HEK293 (cell line): ENCODE measurements at regions not wholly inside any gene's neighbourhood (a gene's known extent, or its start where the extent isn't known, plus 50 kb on each side); places are given as distances from the start of the nearest gene placed in this dataset.

Experiments used
- CTCF ChIA-PET: fragments of 350-600 bp; formaldehyde crosslinking; extraction: SDS; loops from one replicate; lab custom pipeline; 2021; ENCODE audit warnings: antibody characterized with exemption; lab: Yijun Ruan, JAX
- POLR2A ChIA-PET: fragments of 300-600 bp; formaldehyde crosslinking; extraction: SDS; loops from one replicate; lab custom pipeline; 2020; ENCODE audit warnings: antibody characterized with exemption, inconsistent platforms; lab: Yijun Ruan, JAX
- H3K27ac ChIP-seq: fragments of 200-500 bp; sonication (Bioruptor generic); 2 replicates; pipeline ENCODE4 v1.5.1; 2014; ENCODE audit warnings: low read depth, low read length, control low read depth, inconsistent platforms; ENCODE audit errors: extremely low read depth
- H3K36me3 ChIP-seq, 2 experiments: fragments of 200-500 bp in 1 of 2; sonication (Bioruptor generic) in 1 of 2; 1 replicate in 1 of 2; 2 replicates in 1 of 2; pipeline ENCODE4 v1.5.1; 2014 to 2017; ENCODE audit warnings: inconsistent platforms in 2 of 2, low read length in 2 of 2; ENCODE audit not compliant: control insufficient read depth in 2 of 2, insufficient read depth in 1 of 2
- H3K4me1 ChIP-seq: fragments of 200-500 bp; sonication (Bioruptor generic); 2 replicates; pipeline ENCODE4 v1.5.1; 2014; ENCODE audit warnings: mild to moderate bottlenecking, low read length, inconsistent platforms; ENCODE audit not compliant: control insufficient read depth, insufficient read depth
- H3K4me3 ChIP-seq: 2 replicates; pipeline ENCODE4 v1.5.1; 2011; ENCODE audit warnings: low read depth, mild to moderate bottlenecking, control low read depth, low read length, moderate library complexity
- H3K9me3 ChIP-seq: fragments of 200-500 bp; sonication (Bioruptor generic); 2 replicates; pipeline ENCODE4 v1.5.1; 2014; ENCODE audit warnings: low read depth, low read length, inconsistent platforms; ENCODE audit not compliant: control insufficient read depth, insufficient read depth
- GLIS1 ChIP-seq: fragments of 450-650 bp; formaldehyde crosslinking; IDR thresholded peaks from 2 replicates; pipeline ENCODE4 v1.5.1; 2016; ENCODE audit warnings: missing biosample characterization, missing genetic modification characterization
- INSM2 ChIP-seq: fragments of 450-650 bp; formaldehyde crosslinking; IDR thresholded peaks from 2 replicates; pipeline ENCODE4 v1.5.1; 2016; ENCODE audit warnings: missing biosample characterization, missing genetic modification characterization
- KLF1 ChIP-seq: fragments of 450-650 bp; formaldehyde crosslinking; IDR thresholded peaks from 2 replicates; pipeline ENCODE4 v1.5.1; 2016; ENCODE audit warnings: missing biosample characterization, missing genetic modification characterization
- KLF16 ChIP-seq: fragments of 450-650 bp; formaldehyde crosslinking; IDR thresholded peaks from 2 replicates; pipeline ENCODE4 v1.5.1; 2017; ENCODE audit warnings: missing biosample characterization, missing genetic modification characterization
- PATZ1 ChIP-seq: fragments of 450-650 bp; formaldehyde crosslinking; IDR thresholded peaks from 2 replicates; pipeline ENCODE4 v1.5.1; 2016; ENCODE audit warnings: missing biosample characterization, missing genetic modification characterization
- REST ChIP-seq: fragments of 450-650 bp; formaldehyde crosslinking; IDR thresholded peaks from 2 replicates; pipeline ENCODE4 v1.5.1; 2016; ENCODE audit warnings: missing biosample characterization, missing genetic modification characterization
- SCRT1 ChIP-seq: fragments of 450-650 bp; formaldehyde crosslinking; IDR thresholded peaks from 2 replicates; pipeline ENCODE4 v1.5.1; 2016; ENCODE audit warnings: missing biosample characterization, missing genetic modification characterization, borderline replicate concordance
- SETDB1 ChIP-seq: IDR thresholded peaks from one replicate; pipeline ENCODE4 v1.6.1; 2017; ENCODE audit warnings: mild to moderate bottlenecking, low read length, moderate library complexity, mixed read lengths; ENCODE audit not compliant: insufficient read length
- ZBTB20 ChIP-seq: fragments of 450-650 bp; formaldehyde crosslinking; IDR thresholded peaks from 2 replicates; pipeline ENCODE4 v1.5.1; 2016; ENCODE audit warnings: missing biosample characterization, missing genetic modification characterization
- ZFHX2 ChIP-seq: fragments of 450-650 bp; formaldehyde crosslinking; conservative IDR thresholded peaks from 2 replicates; pipeline ENCODE4 v1.5.1; 2016; ENCODE audit warnings: missing biosample characterization, missing genetic modification characterization
- ZIC2 ChIP-seq: fragments of 450-650 bp; formaldehyde crosslinking; IDR thresholded peaks from 2 replicates; pipeline ENCODE4 v1.5.1; 2016; ENCODE audit warnings: missing biosample characterization, missing genetic modification characterization
- ZNF133 ChIP-seq: fragments of 450-650 bp; formaldehyde crosslinking; IDR thresholded peaks from 2 replicates; pipeline ENCODE4 v1.5.1; 2016; ENCODE audit warnings: missing biosample characterization, missing genetic modification characterization
- ZNF174 ChIP-seq: fragments of 450-650 bp; formaldehyde crosslinking; IDR thresholded peaks from 2 replicates; pipeline ENCODE4 v1.5.0; 2017; ENCODE audit warnings: missing biosample characterization, mild to moderate bottlenecking, missing genetic modification characterization
- ZNF214 ChIP-seq: fragments of 450-650 bp; formaldehyde crosslinking; IDR thresholded peaks from 2 replicates; pipeline ENCODE4 v1.5.1; 2017; ENCODE audit warnings: missing biosample characterization, mild to moderate bottlenecking, missing genetic modification characterization, borderline replicate concordance
- ZNF26 ChIP-seq: fragments of 450-650 bp; formaldehyde crosslinking; IDR thresholded peaks from 2 replicates; pipeline ENCODE4 v1.5.1; 2016; ENCODE audit warnings: missing biosample characterization, missing genetic modification characterization
- ZNF391 ChIP-seq: fragments of 450-650 bp; formaldehyde crosslinking; IDR thresholded peaks from 2 replicates; pipeline ENCODE4 v1.5.1; 2016; ENCODE audit warnings: low read depth, missing biosample characterization, missing genetic modification characterization, borderline replicate concordance
- ZNF513 ChIP-seq: fragments of 450-650 bp; IDR thresholded peaks from 2 replicates; pipeline ENCODE4 v1.5.1; 2018; ENCODE audit warnings: missing biosample characterization, missing genetic modification characterization
- ZNF548 ChIP-seq: fragments of 450-650 bp; formaldehyde crosslinking; IDR thresholded peaks from 2 replicates; pipeline ENCODE4 v1.5.1; 2016; ENCODE audit warnings: missing biosample characterization, missing genetic modification characterization
- ZNF560 ChIP-seq: fragments of 450-650 bp; formaldehyde crosslinking; IDR thresholded peaks from 2 replicates; pipeline ENCODE4 v1.5.1; 2017; ENCODE audit warnings: missing biosample characterization, missing genetic modification characterization, borderline replicate concordance
- ZNF585B ChIP-seq: fragments of 450-650 bp; formaldehyde crosslinking; IDR thresholded peaks from 2 replicates; pipeline ENCODE4 v1.5.1; 2016; ENCODE audit warnings: missing biosample characterization, missing genetic modification characterization
- ZNF658 ChIP-seq: fragments of 450-650 bp; formaldehyde crosslinking; IDR thresholded peaks from 2 replicates; pipeline ENCODE4; 2016; ENCODE audit warnings: missing biosample characterization, missing genetic modification characterization

GRCh38 chr14:71169861-71170260 is 262.6 kb downstream of the PCNX1 start:
- POLR2A ChIA-PET = no interaction called here
- CTCF ChIA-PET = no interaction called here
- H3K4me1 ChIP-seq = no peaks in the 10 kb centered on the region
- TF ChIP-seq INSM2 (no peak), ZIC2 (tag by site-specific recombination) (peak; percentile 32; the same call in 1 of the 2 replicates), GLIS1 (tag by site-specific recombination) (peak; percentile 87), ZNF391 (tag by site-specific recombination) (no peak)
- no peak overlapping the region for H3K27ac ChIP-seq
- no peaks in the 10 kb centered on the region for H3K9me3 ChIP-seq
- no peak overlapping the region for H3K4me3 ChIP-seq
- H3K36me3 ChIP-seq = no peaks in the 10 kb centered on the region

GRCh38 chr14:71175491-71175890 is 268.2 kb downstream of the PCNX1 start:
- Histone ChIP-seq H3K4me1 (no peaks in the 10 kb centered on the region), H3K36me3 (no peaks in the 10 kb centered on the region), H3K27ac (no peak overlapping the region), H3K4me3 (no peak overlapping the region), H3K9me3 (no peaks in the 10 kb centered on the region)
- TF ChIP-seq KLF1 (tag by site-specific recombination) (no peak), ZNF585B (tag by site-specific recombination) (no peak), ZFHX2 (no peak), REST (tag by site-specific recombination) (no peak), ZNF548 (tag by site-specific recombination) (no peak), KLF16 (tag by site-specific recombination) (no peak)
- ChIA-PET POLR2A (no interaction called here), CTCF (interaction anchor here (0.7 kb wide), 1 partner anchor 75 kb away, joined by 3 read pairs; no protein-coding TSS in a partner anchor)

GRCh38 chr14:71179066-71179465 is 271.8 kb downstream of the PCNX1 start:
- CTCF ChIA-PET = interaction anchor here (0.6 kb wide), 1 partner anchor 468 kb away, joined by 4 read pairs; no protein-coding TSS in a partner anchor
- H3K9me3 ChIP-seq = no peaks in the 10 kb centered on the region
- H3K4me3 ChIP-seq = no peak overlapping the region
- no peaks in the 10 kb centered on the region for H3K4me1 ChIP-seq
- POLR2A ChIA-PET = interaction anchor here (0.6 to 0.7 kb wide), 2 partner anchors 65 to 229 kb away, joined by 3 to 5 read pairs; no protein-coding TSS in a partner anchor
- H3K27ac ChIP-seq = no peak overlapping the region
- no peaks in the 10 kb centered on the region for H3K36me3 ChIP-seq
- TF ChIP-seq ZNF26 (tag by site-specific recombination) (no peak), ZNF214 (tag by site-specific recombination) (no peak), ZNF560 (tag by site-specific recombination) (no peak), ZBTB20 (tag by site-specific recombination) (no peak), ZNF174 (tag by site-specific recombination) (no peak), SCRT1 (tag by site-specific recombination) (no peak), ZNF658 (tag by site-specific recombination) (no peak), PATZ1 (tag by site-specific recombination) (no peak), ZNF513 (tag by site-specific recombination) (no peak), SETDB1 (no peak), ZNF133 (tag by site-specific recombination) (no peak)
